Fibroblast of gingiva (primary cell): ENCODE measurements at regions not wholly inside any gene's neighbourhood (a gene's known extent, or its start where the extent isn't known, plus 50 kb on each side); places are given as distances from the start of the nearest gene placed in this dataset.
"Not testable (repeated sequence)": the region's sequence is repeated elsewhere in the genome, so short reads cannot be mapped to it uniquely, and the experiment has no call there.

ENCODE experiments used
- DNase-seq: peaks from one replicate; pipeline ENCODE4 v3.0.0-alpha.2; 2011; ENCODE audit warnings: low read depth

DNA sequence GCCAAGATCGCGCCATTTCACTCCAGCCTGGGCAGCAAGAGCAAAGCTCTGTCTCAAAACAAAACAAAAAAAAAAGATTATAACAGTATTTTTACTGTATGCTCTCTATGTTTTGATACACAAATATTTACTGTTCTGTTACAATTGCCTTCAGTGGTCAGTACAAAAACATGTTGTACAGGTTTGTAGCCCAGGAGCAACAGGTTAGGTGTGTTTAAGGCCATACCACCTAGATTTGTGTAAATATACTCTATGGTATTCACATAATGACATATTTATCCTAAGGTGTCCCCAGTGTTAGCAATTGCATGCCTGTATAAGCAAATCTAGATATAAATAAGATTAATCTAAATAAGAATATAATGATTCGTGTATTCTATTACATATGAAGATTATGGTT, 625.0 kb downstream of the TMEM182 start:
- no peak for DNase-seq

DNA sequence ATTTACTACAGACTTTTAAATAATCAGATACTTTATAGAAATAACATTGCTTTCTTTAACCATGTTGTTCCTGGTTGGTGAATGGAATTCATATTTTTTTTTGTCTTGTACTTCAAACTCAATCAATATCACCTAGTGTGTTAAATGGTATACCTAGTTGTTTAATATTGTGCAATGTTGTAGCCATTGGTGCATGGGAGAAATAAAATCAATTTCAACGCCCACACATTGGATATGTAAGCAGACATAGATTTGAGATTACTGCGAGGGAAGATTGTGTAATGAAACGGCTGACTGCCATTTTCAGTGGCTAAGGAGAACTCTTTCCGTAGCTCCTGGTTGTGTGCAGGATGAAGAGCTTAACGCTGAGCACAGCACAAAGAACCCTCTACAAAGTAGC, 626.1 kb downstream of the TMEM182 start:
- no peak for DNase-seq

DNA sequence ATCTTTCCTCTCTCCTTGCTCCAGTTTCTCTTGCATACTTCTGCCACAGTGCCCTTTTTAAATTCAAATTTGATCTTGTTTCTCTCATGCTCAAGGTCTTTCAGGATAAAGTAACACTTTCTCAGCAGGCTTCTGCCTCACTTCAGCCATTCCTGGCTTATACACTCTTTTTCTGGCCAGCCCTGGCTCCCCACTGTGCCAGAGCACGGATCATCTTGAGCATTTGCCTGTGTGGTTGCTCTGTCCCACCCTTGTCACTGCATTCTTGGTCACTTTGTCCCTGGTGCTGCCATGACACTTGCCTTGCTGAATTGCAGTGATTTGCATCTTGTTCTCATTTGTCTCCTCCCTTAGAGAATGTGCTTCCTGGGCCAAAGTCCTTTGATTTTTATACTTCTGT, 634.3 kb downstream of the TMEM182 start:
- DNase-seq = no peak

DNA sequence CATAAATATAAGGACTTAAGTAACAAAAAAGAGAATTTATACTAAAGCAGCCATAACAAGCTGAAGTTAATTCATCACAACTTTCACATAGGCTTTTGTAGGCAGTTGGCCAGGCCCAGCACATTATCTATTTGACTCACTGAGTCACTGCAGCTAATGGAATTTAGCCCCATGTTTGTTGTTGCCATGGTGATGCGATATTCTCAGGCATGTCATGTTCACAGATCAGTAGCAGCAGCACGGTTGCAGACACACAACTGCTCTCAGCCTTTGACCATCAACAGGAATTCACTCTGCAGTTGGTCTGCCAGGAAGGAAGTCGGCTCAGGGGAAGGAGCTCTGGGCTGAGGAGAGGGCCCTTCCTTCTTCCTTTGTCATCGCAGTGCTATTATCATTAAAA, 639.8 kb downstream of the TMEM182 start:
- DNase-seq = no peak

DNA sequence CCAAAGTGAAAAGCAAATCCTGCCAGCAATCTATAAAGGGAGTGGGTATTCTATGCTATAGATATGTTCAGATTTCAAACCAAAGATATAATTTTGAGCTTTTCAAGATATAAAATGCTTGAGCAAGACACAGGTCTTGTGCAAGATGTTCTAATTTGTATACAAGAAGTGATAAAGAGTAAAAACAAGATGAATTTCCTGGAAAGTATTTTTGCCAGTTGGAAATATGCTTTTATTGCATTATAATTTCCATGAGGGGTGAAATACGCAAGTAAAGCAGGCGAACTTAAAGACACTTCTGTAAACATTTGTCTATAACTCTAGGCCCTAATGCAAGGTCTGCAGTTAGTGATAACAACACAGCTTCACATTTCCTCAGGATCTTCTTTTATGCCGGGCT, 640.5 kb downstream of the TMEM182 start:
- no peak for DNase-seq

DNA sequence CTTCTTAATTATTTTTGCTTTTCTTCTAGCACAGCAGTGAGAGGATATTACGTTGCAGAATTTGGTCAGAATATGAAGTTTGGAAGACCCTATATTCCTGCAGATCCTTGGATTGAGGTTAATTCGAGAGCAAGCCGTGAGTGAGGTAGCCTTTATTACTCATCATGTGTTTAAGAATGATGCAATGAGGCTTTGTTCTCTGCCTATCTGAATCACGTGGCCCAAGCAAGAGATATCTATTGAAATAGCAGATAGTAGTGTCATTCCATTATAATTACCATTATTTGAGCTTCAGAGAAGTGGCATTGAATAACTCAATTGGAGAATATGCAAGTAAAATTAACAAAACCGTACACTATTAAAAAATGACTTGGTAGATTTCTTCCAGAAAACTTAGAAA, 641.1 kb downstream of the TMEM182 start:
- DNase-seq = no peak

DNA sequence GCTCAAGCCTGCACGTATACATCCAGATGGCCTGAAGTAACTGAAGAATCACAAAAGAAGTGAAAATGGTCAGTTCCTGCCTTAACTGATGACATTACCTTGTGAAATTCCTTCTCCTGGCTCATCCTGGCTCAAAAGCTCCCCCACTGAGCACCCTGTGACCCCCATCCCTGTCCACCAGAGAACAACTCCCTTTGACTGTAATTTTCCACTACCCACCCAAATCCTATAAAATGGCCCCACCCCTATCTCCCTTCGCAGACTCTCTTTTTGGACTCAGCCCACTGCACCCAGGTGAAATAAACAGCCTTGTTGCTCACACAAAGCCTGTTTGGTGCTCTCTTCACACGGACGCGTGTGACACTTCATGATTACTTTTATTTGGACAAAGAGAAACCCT, 641.6 kb downstream of the TMEM182 start:
- not testable (repeated sequence) for DNase-seq

DNA sequence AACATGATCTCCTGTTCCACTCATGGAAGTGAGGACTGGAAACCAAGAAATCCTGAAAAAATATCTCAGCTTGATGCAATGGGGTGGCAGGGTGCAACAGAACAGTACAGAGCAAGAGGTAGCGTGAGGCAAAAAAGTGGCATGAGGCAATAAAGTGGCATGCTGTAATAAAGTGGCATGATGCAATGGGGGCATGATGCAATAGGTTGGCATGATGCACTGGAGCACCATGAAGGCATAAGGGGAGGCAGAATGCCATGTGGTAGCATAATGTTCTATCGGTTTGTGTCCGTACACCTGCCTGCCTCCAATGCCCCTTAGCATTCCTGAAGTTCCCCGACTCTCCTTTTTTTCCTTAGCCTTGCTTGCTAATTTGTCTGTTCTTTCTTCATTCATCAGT, 648.4 kb downstream of the TMEM182 start:
- no peak for DNase-seq

DNA sequence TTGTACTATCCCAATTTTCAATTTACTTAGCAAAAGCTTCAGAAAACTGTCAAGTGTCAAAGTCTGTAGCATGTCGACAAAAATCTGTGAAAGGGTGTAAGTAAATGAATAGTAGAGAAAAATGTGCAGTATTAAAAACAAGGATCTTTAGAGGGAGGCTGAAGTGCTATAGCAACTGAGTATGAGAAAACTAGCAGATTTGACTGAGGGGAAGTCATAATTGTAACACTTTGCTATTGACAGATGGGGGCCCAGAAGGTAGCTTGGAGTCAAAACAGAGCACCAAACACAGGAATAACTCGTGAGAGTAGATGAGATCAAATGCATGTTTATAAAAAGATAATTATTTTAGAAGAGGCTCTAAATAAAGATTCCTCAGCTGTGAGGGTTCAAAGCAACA, 657.7 kb downstream of the TMEM182 start:
- DNase-seq = no peak

DNA sequence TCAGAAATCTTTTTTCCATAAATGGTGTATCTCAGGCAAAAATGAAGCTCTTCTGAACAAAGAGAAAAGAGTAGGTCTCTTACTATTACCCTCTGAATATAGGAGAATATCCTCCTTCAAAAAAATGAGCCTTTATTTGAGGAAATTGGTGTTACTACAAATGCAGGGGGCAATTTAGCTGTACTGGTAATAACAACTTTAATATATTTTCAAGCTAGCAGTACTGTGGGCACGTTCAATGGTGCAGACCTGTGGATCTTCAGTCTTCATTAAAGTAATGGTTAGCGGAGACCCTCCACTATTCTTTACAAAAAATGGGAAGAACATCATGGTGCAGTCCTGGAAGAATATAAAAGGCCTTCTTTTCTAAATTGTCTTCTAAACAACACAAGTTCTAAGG, 661.3 kb downstream of the TMEM182 start:
- no peak for DNase-seq

DNA sequence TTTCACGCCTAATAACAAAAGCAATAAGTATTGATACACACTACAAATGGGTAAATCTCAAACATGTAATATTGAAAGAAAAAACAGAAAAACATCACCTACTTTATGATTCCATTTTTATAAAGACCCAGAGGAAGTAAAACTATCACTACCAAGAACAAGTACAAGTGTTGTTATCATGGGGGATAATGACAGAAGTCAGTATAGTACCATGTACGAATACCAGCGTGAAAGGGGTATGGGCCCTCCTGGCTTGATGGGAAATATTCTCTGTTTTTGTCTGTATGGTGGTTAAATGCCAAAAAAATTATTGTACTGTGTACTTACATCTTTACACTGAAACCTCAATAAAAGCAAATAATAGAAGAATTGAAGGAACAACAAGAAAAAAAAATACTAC, 665.7 kb downstream of the TMEM182 start:
- no peak for DNase-seq

DNA sequence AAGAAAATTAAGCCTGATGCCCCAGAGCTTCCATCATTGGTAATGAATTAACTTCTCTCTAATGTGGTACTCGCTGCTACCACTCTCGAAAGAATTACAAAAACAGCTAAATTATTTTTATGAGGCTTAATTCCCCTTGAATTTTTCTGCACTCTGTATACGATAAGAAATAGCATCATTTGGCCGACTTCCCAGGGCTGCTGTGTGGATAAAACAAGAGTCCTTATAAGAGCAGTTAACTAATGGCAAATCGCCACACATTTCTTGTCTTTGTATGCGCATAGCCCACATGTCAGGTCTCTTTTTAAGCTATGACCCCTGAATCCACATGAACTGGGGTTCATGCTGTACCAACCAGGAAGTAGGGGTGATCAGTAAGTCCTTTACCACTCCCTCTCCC, 668.4 kb downstream of the TMEM182 start:
- no peak for DNase-seq

DNA sequence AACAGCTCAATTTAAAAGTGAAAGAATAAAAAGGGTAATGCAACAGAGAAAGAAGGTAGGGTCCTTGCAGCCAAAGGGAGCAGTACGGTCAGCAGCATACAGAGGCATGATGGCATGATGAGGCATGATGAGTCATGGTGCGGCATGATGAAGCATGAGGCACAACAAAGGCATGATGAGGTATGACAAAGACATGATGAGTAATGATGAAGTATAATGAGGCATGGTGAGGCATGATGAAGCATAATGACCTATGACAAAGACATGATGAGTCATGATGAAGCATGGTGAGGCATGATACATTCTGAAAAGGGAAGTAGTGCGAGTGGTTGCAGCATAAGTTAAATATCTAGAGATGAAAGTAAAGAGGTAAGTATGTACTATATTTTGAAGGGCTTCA, 673.2 kb downstream of the TMEM182 start:
- DNase-seq = no peak

DNA sequence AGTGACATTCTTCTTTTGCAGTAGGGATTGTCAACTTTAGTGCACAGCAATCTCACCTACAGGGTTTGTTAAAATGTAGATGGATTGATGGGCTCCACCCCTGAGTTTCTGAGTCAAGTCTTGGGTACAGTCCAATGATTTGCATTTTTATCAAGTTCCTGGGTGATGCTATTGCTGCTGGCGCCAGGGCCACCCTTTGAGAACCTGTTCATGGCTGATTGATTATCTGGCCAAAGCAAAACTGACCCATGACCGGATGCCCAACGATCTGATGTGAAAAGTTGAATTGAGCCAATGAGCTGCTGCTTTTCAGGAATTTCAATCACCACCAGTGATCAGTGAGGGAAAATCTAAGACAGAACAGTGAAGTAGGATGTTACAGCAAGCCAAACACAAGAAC, 675.3 kb downstream of the TMEM182 start:
- no peak for DNase-seq

DNA sequence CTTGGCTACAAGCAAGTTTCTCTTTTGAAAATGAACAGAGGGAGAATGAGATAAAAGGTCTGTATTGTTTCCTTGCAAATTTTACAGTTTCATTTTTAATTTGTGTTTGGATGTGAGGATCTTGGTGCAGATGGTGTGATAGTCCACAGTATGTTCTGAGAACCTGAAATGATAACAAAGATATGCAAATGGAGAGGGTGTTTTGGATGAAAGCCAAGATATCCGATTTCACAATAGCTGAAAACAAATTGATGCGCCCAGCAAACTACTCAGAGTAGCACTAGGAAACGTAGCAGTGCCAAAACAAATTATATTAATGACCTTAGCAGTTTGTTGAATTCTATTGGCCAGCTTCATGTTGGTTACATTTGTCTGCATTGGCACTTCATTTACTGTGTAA, 683.5 kb downstream of the TMEM182 start:
- DNase-seq = no peak

DNA sequence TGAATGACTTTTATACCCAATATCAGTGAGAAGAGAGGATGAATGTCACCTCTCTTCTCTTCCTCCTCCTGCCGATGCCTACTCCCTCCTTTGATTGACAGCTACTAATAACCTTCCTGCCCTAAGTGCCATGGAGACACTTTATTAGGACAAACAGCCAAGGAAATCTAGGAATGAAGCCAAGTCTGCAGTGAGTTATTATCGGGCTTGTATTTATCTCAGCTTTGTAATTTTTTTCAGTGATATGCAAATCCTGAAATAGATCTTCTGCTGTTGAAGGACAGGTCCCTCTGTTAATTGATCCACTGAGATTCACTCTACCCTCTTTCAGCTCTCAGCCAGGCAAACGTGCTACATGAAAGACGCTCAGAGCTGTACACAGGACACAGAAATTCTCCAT, 686.7 kb downstream of the TMEM182 start:
- DNase-seq = no peak

DNA sequence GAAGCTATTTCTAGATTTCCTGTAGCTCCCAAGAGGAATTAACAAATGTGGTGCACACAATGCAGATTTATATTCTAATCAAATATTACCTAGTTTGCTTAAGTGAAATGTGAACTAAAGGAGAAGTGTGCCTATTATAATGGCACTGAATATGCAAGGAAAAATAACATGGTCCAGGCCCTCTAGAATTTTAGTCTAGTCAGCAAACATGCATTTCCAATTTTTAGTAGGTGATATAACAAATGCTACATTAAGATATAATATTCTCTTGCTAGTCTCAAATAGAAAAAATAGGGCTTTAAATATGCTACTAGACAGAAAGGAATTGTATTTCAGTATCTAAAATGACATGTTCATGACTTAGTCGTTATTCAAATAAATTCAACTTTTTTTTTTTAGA, 689.5 kb downstream of the TMEM182 start:
- DNase-seq = no peak

DNA sequence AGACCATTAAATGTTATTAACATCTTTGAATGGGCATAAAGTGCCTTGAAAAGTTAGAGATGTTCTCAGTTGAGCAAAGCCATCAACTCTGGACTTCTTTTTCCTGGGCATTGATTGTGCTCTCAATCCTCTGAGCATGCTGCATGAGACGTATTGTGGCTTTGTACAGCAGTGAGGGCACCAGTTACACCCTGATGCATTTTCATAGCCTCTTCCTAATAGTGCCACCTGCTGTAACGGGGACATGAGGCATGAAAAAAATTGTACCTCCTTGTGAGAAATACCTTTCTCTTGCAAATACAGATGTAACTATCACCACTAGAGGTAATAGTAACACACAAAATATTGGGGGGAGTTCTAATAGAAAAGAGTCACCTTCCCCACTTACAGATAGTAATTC, 697.5 kb downstream of the TMEM182 start:
- no peak for DNase-seq

DNA sequence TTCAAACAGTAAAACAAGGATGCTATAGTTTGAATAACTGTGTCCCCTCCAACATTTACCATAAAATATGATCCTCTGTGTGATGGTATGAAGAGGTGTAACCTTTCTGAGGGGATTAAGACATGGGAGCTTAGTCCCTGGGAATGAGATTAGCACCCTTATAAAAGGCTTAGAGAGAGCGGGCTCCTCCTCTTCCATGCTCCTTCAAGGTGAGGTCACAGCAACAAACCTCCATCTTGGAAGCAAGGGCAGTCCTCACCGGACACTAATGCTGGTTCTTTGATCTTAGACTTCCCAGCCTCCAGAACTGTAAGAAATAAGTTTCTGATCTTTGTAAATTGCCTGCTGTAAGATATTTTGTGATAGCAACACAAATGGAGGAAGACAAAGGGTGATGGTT, 700.3 kb downstream of the TMEM182 start:
- DNase-seq = no peak

DNA sequence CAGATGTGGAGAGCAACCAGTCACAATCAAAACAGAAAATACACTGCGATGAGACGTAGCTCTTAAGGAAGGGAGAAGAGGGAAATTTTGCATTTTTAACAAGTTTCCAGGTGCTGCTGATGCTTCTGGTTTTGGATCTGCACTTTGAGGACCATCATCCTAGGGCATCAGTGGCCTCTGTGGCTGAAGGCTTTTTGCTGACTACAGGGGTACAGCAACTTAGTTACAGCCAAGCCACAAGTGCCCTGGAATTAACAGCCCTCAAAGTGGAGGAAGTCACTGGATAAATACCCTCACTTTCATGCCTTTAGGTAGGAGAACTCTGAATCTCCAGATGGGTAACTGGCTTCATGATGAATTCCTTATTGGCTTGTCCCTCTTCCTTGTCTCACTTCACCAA, 700.9 kb downstream of the TMEM182 start:
- DNase-seq = no peak

DNA sequence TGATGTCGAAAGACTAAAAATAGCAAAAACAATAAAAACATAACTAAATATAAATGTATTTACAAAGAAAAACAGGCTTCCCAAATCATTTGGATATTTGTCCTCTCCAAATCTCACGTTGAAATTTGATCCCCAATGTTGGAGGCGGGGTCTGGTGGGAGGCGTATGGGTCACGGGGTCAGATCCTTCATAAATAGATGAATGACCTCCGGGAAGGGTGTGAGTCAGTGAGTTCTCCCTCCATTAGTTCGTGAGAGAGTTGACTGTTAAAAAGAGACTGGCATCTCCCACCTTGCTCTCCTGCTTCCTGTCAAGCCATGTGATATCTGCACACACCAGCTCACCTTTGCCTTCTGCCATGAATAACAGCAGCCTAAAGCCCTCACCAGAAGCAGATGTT, 703.0 kb downstream of the TMEM182 start:
- DNase-seq = no peak

DNA sequence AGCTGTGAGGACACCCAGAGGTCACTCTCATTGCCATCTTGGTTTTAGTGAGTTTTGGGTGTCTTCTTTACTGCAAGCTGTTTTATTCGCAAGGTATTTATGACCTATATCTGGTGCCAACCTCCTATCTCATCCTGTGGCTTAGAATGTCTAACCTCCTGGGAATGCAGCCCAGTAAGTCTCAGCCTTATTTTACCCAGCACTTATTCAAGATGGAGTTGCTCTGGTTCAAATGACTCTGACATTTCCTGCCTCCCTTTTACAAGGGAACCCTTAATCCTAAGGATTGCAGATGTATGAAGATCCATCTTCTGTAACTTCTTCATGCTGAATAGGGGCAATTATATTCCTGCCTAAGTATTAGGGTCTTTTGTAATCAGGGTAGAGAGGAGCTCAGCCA, 708.0 kb downstream of the TMEM182 start:
- no peak for DNase-seq

DNA sequence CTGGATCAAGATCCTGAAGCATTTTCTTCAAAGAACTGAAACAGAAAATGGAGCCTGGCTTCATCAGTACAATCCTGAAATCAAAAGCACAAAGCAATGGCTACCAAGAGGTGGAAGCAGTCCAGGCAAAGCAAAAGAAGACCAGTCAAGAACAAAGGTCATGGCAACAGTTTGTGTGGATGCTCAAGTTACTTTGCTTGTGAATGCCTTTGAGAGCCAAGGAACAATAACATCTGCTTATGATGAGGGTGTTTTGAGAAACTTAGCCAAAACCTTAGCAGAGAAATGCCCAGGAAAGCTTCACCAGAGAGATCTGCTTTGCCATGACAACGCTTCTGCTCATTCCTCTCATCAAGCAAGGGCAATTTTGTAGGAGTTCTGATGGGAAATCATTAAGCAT, 723.1 kb downstream of the TMEM182 start:
- no peak for DNase-seq

DNA sequence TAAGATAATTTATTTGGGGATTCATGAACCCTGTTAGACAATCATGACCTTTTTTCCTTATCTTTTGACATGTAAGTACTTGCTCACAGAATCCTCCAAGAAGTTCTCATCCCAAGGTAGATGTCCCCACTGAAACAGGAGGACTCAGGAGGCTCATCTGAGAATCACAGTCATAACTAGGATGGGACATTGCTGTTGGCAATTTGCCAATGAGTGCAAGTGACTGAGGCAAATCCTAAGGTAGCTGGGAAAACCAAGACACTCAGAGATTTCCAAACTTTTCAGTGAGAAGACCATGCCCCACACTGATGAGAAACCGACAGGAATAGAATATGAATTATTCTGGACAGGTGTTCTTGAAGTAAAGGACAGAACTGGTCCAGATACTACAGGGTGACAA, 735.0 kb downstream of the TMEM182 start:
- no peak for DNase-seq

DNA sequence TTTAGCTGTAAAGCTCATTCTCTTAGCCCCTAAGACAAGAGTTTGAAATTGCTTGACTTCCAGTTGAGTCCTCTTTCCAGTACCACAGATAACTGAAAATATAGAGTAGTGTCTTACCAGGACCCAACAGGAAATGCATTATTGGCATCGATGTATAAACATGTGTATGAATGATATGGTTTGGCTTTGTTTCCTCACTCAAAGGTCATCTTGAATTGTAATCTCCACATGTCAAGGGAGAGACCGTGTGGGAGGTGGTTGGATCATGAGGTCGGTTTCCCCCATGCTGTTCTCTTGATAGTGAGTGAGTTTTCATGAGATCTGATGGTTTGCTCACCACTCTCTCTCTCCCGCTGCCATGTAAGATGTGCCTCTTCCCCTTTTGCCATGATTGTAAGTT, 745.0 kb downstream of the TMEM182 start:
- DNase-seq = no peak

DNA sequence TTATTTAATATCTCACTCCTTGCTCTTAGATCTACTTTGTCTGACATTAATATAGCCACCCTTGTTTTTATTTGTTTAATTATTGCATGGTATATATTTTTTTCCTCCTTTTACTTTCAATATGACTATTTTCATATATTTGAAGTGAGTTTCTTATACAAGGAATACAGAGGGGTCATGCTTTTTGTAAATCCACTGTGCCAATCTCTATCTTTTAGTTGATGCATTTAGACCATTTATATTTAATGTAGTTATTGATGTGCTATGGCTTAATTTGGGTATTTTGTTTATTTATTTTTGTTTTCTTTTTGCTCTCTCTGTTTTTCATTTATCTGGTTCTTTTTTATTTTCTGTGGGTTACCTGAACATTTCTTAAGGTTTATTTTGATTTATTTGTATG, 750.6 kb downstream of the TMEM182 start:
- no peak for DNase-seq
